ENCODE measurements at regions not wholly inside any gene's neighbourhood (a gene's known extent, or its start where the extent isn't known, plus 50 kb on each side); places are given as distances from the start of the nearest gene placed in this dataset.

GRCh38 chr18:30792051-30792450 lies 250.5 kb downstream of the DSC3 start:
- TF ChIP-seq POLR2A (IDR thresholded peaks at IDR 0.05; ENCODE audit: low read length) (no peak), GATA1 (IDR thresholded peaks at IDR 0.05; ENCODE audit: low read depth, low read length) (no peak)

All from erythroblast (primary cell).